ENCODE measurements at regions not wholly inside any gene's neighbourhood (a gene's known extent, or its start where the extent isn't known, plus 50 kb on each side); places are given as distances from the start of the nearest gene placed in this dataset.
"Not testable (repeated sequence)": the region's sequence is repeated elsewhere in the genome, so short reads cannot be mapped to it uniquely, and the experiment has no call there.

DNA sequence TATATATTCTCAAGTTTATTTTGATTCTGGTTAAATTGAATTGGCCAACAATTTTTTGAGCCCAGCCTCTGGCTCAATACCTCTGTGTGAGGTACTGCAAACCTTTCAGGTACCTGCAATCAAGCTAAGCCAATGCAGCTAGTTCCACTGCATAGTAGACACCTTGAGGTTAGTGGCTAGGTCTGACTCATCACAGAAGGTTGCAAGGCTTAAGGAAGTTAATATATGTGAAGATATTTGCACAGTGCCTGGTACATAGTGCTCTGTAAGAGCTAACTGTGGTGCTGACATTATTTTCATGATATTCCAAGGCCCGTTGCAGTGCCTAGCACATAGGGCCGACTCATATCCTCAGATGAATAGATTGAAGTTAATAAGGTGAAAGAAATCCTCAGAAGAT, 330.5 kb upstream of the KAZN start:
- no peaks in the 10 kb centered on the region for H3K9me3 Mint-ChIP-seq
- no peak for TF ChIP-seq CTCF (IDR thresholded peaks at IDR 0.05; ENCODE audit: unreplicated experiment)
- no peak overlapping the region for H3K27ac Mint-ChIP-seq
- no peaks in the 10 kb centered on the region for H3K36me3 Mint-ChIP-seq
- H3K4me3 Mint-ChIP-seq, result no peak overlapping the region
- no peak for DNase-seq (ENCODE audit: low spot score in 2 of 2, unreplicated experiment in 2 of 2)
- peaks cover 32% of the 10 kb centered on the region for H3K27me3 Mint-ChIP-seq (ENCODE audit: low read depth)
- peaks cover under 1% of the 10 kb centered on the region for H3K4me1 Mint-ChIP-seq

GRCh38 chr1:14270821-14271220, 327.7 kb upstream of the KAZN start:
- Mint-ChIP-seq H3K36me3 (no peaks in the 10 kb centered on the region), H3K27me3 (ENCODE audit: low read depth) (peaks cover 36% of the 10 kb centered on the region), H3K4me1 (no peaks in the 10 kb centered on the region), H3K27ac (no peak overlapping the region), H3K9me3 (no peaks in the 10 kb centered on the region), H3K4me3 (no peak overlapping the region)
- DNase-seq (ENCODE audit: low spot score in 2 of 2, unreplicated experiment in 2 of 2), result no peak
- TF ChIP-seq CTCF (IDR thresholded peaks at IDR 0.05; ENCODE audit: unreplicated experiment), result no peak

GRCh38 chr1:14273811-14274210, 324.7 kb upstream of the KAZN start:
- no peak overlapping the region for H3K27ac Mint-ChIP-seq
- no peak overlapping the region for H3K4me3 Mint-ChIP-seq
- TF ChIP-seq CTCF (IDR thresholded peaks at IDR 0.05; ENCODE audit: unreplicated experiment), result no peak
- H3K36me3 Mint-ChIP-seq, result no peaks in the 10 kb centered on the region
- H3K4me1 Mint-ChIP-seq, result no peaks in the 10 kb centered on the region
- H3K27me3 Mint-ChIP-seq (ENCODE audit: low read depth), result peaks cover 43% of the 10 kb centered on the region
- no peaks in the 10 kb centered on the region for H3K9me3 Mint-ChIP-seq
- DNase-seq (ENCODE audit: low spot score in 2 of 2, unreplicated experiment in 2 of 2), result no peak

DNA sequence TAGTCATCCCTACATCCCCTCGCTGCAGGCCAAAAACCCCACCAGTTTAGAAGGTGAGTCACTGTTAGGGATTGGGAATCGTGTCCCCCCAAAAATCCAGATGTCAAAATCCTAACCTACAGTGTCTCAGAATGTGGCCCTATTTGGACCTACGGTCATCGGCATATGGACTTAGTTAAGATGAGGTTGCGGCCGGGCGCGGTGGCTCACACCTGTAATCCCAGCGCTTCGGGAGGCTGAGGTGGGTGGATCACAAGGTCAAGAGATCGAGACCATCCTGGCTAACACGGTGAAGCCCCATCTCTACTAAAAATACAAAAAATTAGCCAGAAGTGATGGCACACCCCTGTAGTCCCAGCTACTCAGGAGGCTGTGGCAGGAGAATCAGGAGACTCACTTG, 318.6 kb upstream of the KAZN start:
- H3K27ac Mint-ChIP-seq; H3K36me3 Mint-ChIP-seq; DNase-seq (ENCODE audit: low spot score in 2 of 2, unreplicated experiment in 2 of 2); H3K4me3 Mint-ChIP-seq; H3K4me1 Mint-ChIP-seq; H3K9me3 Mint-ChIP-seq: not testable (repeated sequence)
- peaks cover 39% of the 10 kb centered on the region for H3K27me3 Mint-ChIP-seq (ENCODE audit: low read depth)

DNA sequence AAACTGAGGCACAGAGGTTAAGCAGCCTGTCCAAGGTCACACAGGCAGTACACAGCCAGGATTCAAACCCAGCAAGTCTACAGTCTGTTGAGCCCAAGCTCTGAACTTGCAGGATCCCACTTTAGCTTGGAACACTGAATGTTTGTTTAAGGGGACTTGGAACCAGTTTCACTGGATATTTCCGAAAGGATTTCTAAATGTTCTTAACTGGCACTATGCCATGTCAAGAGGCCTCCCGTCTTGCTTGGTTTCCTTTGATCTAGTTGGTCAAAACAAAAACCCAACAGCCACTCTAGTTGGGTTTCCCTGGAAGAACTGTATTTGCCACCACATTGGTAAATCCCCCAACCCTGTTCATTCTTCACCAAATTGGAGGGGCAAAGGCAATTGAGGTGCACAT, 317.6 kb upstream of the KAZN start:
- TF ChIP-seq CTCF (IDR thresholded peaks at IDR 0.05; ENCODE audit: unreplicated experiment), result no peak
- Mint-ChIP-seq H3K27ac (no peak overlapping the region), H3K4me3 (no peak overlapping the region), H3K27me3 (ENCODE audit: low read depth) (peaks cover 41% of the 10 kb centered on the region), H3K9me3 (peaks cover under 1% of the 10 kb centered on the region), H3K4me1 (peaks cover 4% of the 10 kb centered on the region), H3K36me3 (no peaks in the 10 kb centered on the region)
- no peak for DNase-seq (ENCODE audit: low spot score in 2 of 2, unreplicated experiment in 2 of 2)

- peaks cover 42% of the 10 kb centered on the region for H3K27me3 Mint-ChIP-seq (ENCODE audit: low read depth)
- DNase-seq (ENCODE audit: low spot score in 2 of 2, unreplicated experiment in 2 of 2), result no peak
- peaks cover 4% of the 10 kb centered on the region for H3K4me1 Mint-ChIP-seq
- H3K9me3 Mint-ChIP-seq, result peaks cover 5% of the 10 kb centered on the region
- TF ChIP-seq CTCF (IDR thresholded peaks at IDR 0.05; ENCODE audit: unreplicated experiment), result no peak
- no peak overlapping the region for H3K27ac Mint-ChIP-seq
- no peak overlapping the region for H3K4me3 Mint-ChIP-seq
- no peaks in the 10 kb centered on the region for H3K36me3 Mint-ChIP-seq
Observed at GRCh38 chr1:14281412-14281811, 317.1 kb upstream of the KAZN start.

All from mesothelial cell of epicardium (in vitro differentiated cells).